HG02973 (cell line): ENCODE measurements at regions not wholly inside any gene's neighbourhood (a gene's known extent, or its start where the extent isn't known, plus 50 kb on each side); places are given as distances from the start of the nearest gene placed in this dataset.

Source experiments
- ATAC-seq: cut with Tn5 transposase; IDR thresholded peaks from one replicate; pipeline ENCODE4 v1.9.1; 2021; ENCODE audit warnings: moderate library complexity; ENCODE audit not compliant: unreplicated experiment

DNA sequence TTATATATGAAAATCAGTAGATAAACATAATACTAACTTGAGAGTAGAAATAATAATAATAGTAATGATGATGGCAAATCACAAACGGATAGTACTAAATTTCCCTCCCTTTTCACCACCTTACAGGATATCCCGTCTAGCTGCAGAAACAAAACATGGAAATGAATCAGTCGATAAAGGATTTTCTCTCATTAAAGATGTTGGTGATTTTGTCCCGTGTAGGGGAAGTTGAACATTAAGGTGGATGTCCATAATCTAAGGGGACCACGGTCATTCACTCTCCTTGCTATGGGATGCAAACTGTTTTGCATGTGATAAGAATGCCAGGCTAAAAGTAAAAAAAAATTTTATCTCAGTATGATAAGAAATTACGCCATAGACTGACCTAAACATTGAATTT is 1027.7 kb upstream of the NR2F2 start:
- ATAC-seq: no peak

DNA sequence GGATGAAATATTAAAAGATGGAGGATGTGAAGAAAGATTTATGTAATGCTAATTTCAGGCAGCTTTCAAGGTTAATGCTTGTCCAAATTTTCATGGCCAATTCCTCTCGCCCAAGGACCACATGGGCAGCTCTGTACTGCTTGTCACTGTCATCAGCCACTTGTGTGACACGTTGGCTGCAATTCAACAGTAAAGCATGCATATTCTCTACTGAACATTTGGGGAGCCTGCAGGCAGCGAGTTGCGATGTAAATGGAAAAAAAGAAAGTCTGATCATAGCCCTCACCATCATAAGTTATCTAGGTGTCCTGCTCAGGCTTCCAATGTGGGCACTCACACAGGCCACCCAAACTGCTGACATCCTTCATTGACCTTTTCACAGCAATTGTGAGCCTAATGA is 1026.8 kb upstream of the NR2F2 start:
- no peak for ATAC-seq

DNA sequence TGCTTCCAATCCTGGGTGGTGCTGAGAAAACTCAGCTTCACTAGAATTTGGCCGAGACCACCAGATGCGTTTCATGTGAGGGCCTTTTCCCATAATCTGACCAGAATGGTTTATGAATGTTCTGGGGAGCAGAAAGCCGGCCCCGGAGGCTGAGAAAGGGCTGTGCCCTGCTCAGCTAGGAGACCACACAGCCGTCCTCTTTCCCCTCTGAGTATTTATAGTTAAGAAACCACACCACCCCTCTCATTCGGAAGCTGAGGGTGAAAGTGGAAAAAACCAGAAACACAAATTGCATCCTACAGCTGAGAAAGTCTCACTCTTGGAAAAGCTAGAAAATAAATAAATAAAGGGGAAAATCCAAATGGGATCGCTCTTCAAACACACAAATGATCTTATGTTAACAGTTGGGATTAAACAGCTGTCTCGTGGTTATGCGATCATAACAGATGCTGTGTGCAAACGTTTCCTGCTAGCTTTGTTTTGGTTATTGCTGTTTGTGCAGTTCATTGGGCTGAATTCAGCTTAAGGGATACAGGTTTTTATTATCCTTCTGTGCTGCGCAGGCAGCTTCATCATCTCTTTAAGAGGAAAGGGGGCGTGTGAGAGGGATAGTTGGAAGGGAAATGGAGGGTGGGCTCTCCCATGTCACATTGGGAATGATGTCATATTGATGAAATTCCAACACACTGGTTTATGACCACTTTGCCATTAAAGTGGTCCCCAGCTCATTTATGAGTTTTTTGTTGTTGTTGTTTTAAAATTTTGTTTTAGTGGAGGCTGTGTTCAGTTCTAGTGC is 1026.2 kb upstream of the NR2F2 start:
- ATAC-seq: no peak

DNA sequence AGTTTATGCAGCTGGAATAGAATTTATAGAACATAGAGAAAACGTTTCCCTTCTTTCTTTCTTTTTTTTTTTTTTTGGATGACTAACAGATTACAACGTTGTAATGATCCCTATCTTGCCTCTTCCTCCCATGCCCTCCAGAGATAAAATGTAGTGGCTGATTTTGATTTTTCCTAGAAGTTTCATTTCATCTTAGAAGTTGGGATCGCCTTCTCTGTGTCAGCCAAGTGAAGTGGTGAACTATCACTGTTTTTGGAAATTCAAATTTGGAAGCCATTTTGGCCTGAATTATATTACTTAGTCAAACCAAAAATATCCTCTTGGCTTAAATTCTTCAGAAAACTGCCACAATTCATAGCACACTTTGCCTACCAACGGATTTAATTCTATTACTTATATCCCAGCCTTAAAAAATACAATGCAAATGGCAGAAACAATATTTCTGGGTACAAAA is 1025.5 kb upstream of the NR2F2 start:
- no peak for ATAC-seq

DNA sequence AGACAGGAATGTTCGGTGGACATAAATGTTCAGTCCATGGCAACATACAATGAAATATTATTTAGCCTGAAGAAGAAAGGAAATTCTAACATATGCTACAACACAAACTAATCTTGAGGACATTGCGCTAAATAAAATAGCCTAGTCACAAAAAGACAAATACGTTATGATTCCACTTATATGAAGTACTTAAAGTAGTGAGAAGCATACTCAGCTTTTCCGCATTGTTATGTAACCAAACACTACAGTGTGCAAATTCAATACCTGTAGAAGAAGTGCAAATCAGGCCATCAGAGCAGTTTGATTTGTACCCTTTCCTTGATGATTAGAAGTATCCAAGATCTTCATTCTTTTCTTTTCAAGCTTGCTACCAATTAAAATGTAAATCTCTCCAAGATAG is 1023.4 kb upstream of the NR2F2 start:
- ATAC-seq: no peak

DNA sequence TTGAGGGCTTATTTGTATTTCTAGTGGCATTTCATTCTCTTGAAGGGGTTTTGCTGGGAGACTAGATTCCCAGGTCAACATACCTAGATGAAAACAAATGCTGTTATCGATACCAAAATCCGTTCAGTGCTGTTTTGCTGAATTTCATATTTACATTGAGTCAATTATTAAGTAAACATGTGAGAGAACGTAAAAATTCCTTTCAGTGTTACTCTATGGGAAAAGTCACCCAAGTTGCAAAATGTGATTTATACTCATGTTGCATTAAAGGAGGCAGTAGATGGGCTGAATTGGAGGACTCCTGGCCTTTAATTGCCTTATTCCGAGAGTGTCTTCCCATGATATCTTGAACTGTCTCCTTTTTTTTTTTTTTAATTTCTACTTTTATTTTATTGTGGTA is 1011.3 kb upstream of the NR2F2 start:
- ATAC-seq: no peak

DNA sequence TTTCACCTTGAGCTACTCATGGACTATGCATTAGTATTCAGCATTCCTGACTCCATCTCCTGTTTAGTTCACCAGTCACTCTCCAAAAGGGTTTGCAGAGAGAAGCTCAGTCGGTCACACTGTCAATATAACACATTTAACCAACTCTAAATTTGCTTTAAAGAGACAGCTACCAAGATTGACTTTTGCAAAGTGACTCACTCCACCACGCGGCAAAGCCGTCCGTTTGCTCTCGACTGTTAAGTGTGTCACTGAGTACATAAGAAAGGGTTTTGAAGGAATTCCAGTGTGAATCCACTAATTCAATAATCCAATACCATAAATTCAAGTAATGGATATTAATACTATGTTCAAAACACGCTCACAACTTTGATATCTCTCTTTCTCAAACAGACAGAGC is 1006.7 kb upstream of the NR2F2 start:
- ATAC-seq: no peak

- ATAC-seq: no peak
Observed at GRCh38 chr15:95324656-95325055, 1005.8 kb upstream of the NR2F2 start.

GRCh38 chr15:95325763-95326404 is 1004.6 kb upstream of the NR2F2 start:
- ATAC-seq: no peak

DNA sequence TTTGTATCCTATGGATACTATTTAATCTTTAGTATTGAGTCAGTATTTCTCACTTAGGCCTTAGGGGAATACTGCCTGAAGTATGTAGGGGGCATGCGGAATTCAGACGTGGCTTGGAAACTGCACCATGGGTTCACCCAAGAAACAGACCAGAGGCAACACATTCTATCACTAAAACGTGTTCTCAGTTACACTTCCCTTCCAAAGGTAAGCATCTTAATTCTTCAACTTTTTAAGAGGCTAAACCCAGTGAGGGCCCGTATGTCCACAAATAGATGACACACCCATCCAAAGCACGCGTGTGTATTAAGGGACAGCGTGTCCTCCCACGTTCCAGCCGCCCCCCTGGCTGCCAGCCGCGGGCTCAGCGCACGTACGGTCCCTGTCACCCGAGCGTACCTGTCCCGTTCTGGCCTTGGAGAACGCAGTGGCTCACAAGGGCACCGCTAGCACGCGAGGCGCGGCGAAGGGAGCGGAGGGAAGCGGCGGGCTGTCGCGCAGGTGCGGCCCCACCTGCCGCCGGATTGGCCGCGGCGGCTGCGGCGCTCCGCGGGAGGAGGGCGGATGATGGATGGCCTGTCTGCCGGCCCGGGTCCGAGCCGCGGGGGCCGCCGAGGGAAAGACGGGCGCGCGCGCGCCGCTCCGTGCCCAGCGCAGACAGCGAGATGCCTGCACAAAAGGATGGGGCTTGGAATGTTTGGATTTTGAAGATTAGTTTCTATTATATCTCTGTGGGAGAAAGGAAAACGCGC is 1003.9 kb upstream of the NR2F2 start:
- no peak for ATAC-seq

DNA sequence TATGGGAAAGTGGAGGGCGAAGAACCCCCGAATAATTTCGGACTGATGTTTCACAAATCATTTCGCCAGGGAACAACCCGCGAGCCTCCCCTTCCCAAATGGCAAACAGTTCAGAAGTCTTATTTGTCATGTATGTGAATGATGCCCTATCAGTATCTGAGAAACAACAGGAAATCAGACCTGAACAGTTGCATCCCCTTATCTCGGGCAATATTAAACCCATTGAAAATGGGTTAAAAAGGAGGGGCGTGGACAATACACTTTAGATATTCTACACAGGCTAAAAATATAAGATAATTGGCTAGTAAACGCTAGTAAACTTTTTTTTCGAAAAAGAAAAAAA is 1003.3 kb upstream of the NR2F2 start:
- ATAC-seq: no peak

GRCh38 chr15:95327661-95328060 is 1002.8 kb upstream of the NR2F2 start:
- no peak for ATAC-seq

DNA sequence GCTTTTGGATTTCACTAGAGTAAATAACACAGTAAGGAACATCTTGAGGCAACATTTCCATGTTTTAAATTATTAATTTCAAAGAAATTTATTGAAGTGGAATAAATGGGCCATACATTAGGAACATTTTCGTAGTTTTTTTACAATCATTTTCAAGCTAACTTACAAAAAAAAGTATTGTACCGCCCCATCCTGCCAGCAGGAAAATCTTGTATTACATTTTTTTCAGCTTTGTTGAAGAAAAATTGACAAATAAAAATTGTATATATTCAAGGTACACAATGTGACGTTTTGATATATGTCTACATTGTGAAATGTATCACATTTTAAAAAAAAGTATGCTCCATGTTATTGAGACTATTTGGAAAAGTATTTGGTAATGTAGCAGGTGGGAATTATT is 1001.9 kb upstream of the NR2F2 start:
- no peak for ATAC-seq

- no peak for ATAC-seq
Observed at GRCh38 chr15:95329362-95329761, 1001.1 kb upstream of the NR2F2 start.

- ATAC-seq: no peak
Observed at GRCh38 chr15:95341686-95342085, 988.8 kb upstream of the NR2F2 start.

DNA sequence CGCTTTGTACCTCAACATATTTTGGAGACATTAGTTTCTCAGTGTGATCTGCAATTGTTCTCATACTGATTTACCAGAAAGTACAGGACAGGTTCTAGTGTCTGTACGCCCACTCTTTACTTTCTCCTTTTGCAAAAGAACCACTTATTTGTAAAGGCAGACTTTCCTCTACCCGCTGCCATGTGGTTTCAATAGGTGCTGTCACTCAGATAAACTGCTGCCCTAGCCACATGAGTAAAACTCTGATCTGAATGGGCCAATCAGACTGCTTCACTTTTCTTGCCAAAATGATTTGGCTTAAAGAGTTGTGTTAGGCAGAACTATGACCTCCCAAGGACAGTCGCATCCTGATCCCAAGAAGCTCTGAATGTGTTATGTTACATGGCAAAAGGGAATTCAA is 984.6 kb upstream of the NR2F2 start:
- no peak for ATAC-seq

DNA sequence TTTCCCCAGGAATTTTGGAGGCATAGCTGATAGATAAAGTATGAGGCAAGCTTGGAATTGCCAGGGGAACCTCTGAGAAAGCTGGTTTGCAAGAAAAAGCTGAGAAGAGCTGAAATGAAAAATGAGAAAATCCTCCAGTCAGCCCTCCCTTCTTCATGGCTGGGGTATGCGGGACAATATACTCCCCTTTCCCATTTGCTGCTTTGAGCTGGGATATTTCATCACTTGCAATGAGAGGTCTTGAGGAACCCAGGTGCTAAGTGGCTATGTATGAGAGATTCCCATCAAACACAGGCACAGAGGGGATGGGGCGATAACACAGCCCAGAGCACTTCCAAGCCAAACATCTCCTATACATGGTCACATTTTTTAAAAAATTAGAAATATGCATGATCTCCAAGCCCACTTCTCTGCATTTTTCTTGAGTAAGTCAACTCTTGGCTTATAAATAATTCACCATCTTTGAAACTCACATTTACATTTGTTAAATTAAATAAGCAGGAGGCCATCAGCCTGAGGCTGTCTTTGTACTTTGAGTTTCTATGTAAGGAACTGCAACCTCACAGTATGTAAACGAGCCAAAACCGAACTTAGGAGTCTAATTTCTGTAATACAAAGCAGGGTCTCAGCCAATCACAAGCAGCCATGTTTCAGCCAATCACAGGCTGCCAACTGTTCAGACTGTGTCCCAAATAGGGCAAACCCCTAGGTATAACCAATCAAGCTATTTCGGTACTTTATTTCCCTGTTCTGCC is 983.6 kb upstream of the NR2F2 start:
- ATAC-seq: no peak

- no peak for ATAC-seq
Observed at GRCh38 chr15:95347837-95348236, 982.7 kb upstream of the NR2F2 start.

DNA sequence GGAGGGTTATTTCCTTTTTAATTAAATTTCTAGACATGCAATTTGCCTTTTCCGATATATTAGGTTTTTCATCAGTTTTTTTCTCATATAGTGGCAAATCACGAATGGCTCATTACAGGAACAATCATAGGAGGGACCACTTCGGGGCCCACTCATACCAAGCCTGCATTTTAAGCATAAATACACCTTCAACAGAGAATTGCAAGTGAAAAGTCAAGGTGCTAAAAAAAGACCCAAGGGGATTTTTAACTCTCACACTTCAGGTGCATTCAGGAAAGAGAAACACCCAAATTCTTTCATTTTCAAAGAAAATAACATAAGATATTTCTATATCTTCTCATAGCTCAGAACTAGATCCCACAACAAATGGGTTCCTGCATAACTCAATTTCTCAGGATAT is 979.6 kb upstream of the NR2F2 start:
- no peak for ATAC-seq

- no peak for ATAC-seq
Observed at GRCh38 chr15:95352631-95353187, 977.8 kb upstream of the NR2F2 start.

DNA sequence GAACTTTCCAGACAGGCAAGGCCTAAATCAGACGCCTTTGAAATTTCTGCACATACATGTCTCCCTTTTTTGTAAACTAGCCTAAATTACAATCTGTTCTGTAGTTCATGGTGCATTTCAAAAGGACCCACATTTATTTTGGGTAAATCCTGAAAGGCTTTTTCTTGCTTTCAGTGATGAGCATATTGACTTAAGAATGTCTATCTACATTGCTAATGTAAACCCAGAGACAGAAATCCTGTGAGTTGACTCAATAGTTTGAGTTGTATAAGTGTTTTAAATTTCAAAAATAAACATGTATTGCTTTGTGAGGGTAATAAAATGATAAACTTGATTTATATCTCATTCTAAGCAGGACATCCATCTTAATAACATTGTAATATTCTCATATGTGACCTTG is 977.0 kb upstream of the NR2F2 start:
- no peak for ATAC-seq
